HepG2 (cell line): ENCODE measurements at regions not wholly inside any gene's neighbourhood (a gene's known extent, or its start where the extent isn't known, plus 50 kb on each side); places are given as distances from the start of the nearest gene placed in this dataset.

ENCODE experiments used
- ATAC-seq: fragments of 200-7000 bp; cut with Tn5 transposase; 3 replicates; pipeline ENCODE4 v1.9.1; 2020; ENCODE audit warnings: mild to moderate bottlenecking, moderate library complexity
- BruUV-seq: library from RNA; stranded (reverse); fragments of 400-500 nt; replicated peaks from 2 replicates; lab custom pipeline; 2021; lab: Mats Ljungman, UMichigan
- CTCF ChIA-PET: fragments of 300-600 bp; formaldehyde crosslinking; extraction: SDS; loops from one replicate; lab custom pipeline; 2021; ENCODE audit warnings: low total read pairs, inconsistent platforms, low intra/inter-chr PET ratio; lab: Yijun Ruan, JAX
- POLR2A ChIA-PET: fragments of 350-600 bp; sonication (Branson Sonifier 250); formaldehyde crosslinking; loops from one replicate; lab custom pipeline; 2020; ENCODE audit warnings: antibody characterized with exemption, inconsistent platforms; lab: Yijun Ruan, JAX
- DNase-seq: peaks from one replicate; pipeline ENCODE4 v3.0.0-alpha.2; 2015; ENCODE audit warnings: low spot score
- FAIRE-seq: peaks from 3 replicates; lab custom pipeline; 2011; peaks lifted over from hg19 to GRCh38; lab: Jason Lieb, UNC
- H2AFZ ChIP-seq: one replicate; pipeline ENCODE4 v1.6.1; 2011; ENCODE audit warnings: low read length, inconsistent platforms
- H3K27ac ChIP-seq: fragments of 300-600 bp; 3 replicates; pipeline ENCODE4 v1.8.0; 2011; ENCODE audit warnings: mixed run types, mild to moderate bottlenecking, mixed read lengths, low read length, inconsistent platforms; ENCODE audit not compliant: insufficient read depth; ENCODE audit errors: extremely low read length
- H3K27me3 ChIP-seq, 2 experiments: fragments of 200-600 bp in 1 of 2; 2 replicates in 1 of 2; 3 replicates in 1 of 2; pipeline versions ENCODE4 v1.6.0 to v1.8.0; 2011; ENCODE audit warnings: low read length in 2 of 2, mild to moderate bottlenecking in 2 of 2, moderate library complexity in 2 of 2, inconsistent platforms in 1 of 2; ENCODE audit not compliant: insufficient read depth in 2 of 2, control insufficient read depth in 1 of 2
- H3K36me3 ChIP-seq, 2 experiments: fragments of 200-600 bp in 1 of 2; replicated peaks in 1 of 2; 2 replicates in 1 of 2; 3 replicates in 1 of 2; pipeline versions ENCODE4 v1.5.1 to v1.8.0; 2011; ENCODE audit warnings: low read length in 2 of 2, inconsistent platforms in 1 of 2; ENCODE audit not compliant: insufficient read depth in 2 of 2, control insufficient read depth in 1 of 2
- H3K4me1 ChIP-seq: 2 replicates; pipeline ENCODE4 v1.5.1; 2012; ENCODE audit warnings: low read length, inconsistent platforms; ENCODE audit not compliant: insufficient read depth
- H3K4me2 ChIP-seq: 2 replicates; pipeline ENCODE4 v1.6.0; 2011; ENCODE audit warnings: low read depth, low read length, inconsistent platforms
- H3K4me3 ChIP-seq, 3 experiments: fragments of 200-600 bp in 1 of 3; sonication (generic), shearing (Covaris generic) in 1 of 3; replicated peaks in 1 of 3; 2 replicates each; pipeline ENCODE4 v1.5.1; 2011 to 2016; ENCODE audit warnings: low read length in 3 of 3, inconsistent platforms in 2 of 3, low read depth in 2 of 3, mild to moderate bottlenecking in 2 of 3, control low read depth in 1 of 3, mixed read lengths in 1 of 3; ENCODE audit not compliant: insufficient read depth in 1 of 3
- H3K79me2 ChIP-seq: one replicate; pipeline ENCODE4 v1.6.1; 2011; ENCODE audit warnings: low read length, inconsistent platforms; ENCODE audit not compliant: insufficient read depth
- H3K9ac ChIP-seq: 2 replicates; pipeline ENCODE4 v1.6.0; 2011; ENCODE audit warnings: mild to moderate bottlenecking, low read depth, low read length, inconsistent platforms; ENCODE audit not compliant: insufficient read depth
- H3K9me3 ChIP-seq: 2 replicates; pipeline ENCODE4 v1.5.1; 2012; ENCODE audit warnings: mild to moderate bottlenecking, low read length
- H4K20me1 ChIP-seq: 2 replicates; pipeline ENCODE4 v1.6.0; 2011; ENCODE audit warnings: inconsistent platforms, mild to moderate bottlenecking, low read length, moderate library complexity; ENCODE audit not compliant: insufficient read depth
- AHR ChIP-seq: IDR thresholded peaks from 2 replicates; pipeline ENCODE4 v1.6.1; 2018; ENCODE audit warnings: missing genetic modification reagents, missing compliant biosample characterization
- CTCF ChIP-seq: sonication (generic); formaldehyde crosslinking; IDR thresholded peaks from 2 replicates; pipeline ENCODE4 v1.5.0; 2020; ENCODE audit warnings: mild to moderate bottlenecking, missing genetic modification reagents, moderate library complexity
- HMGA1 ChIP-seq: sonication (generic); formaldehyde crosslinking; conservative IDR thresholded peaks from 2 replicates; pipeline ENCODE4 v1.4.0; 2020; ENCODE audit warnings: missing genetic modification reagents
- HNF4A ChIP-seq: sonication (generic); formaldehyde crosslinking; IDR thresholded peaks from 2 replicates; pipeline ENCODE4 v1.4.0; 2020; ENCODE audit warnings: missing genetic modification reagents
- IRF2 ChIP-seq: IDR thresholded peaks from 2 replicates; pipeline ENCODE4 v1.6.1; 2018; ENCODE audit warnings: missing genetic modification reagents, missing compliant biosample characterization
- RARA ChIP-seq: IDR thresholded peaks from 2 replicates; pipeline ENCODE4 v1.6.1; 2016; ENCODE audit warnings: missing genetic modification reagents, missing compliant biosample characterization
- SP1 ChIP-seq, 2 experiments: fragments of 450-650 bp in 1 of 2; sonication (generic) in 1 of 2; formaldehyde crosslinking in 1 of 2; IDR thresholded peaks; 2 replicates each; pipeline versions ENCODE4 v1.4.0 to v1.6.1; 2016 to 2020; ENCODE audit warnings: missing genetic modification reagents in 1 of 2
- ZFP36 ChIP-seq: fragments of 150-350 bp; IDR thresholded peaks from 2 replicates; pipeline ENCODE4 v1.6.1; 2018; ENCODE audit warnings: borderline replicate concordance, low read length, low read depth; ENCODE audit not compliant: partially characterized antibody
- ZMYM4 ChIP-seq: sonication (generic); formaldehyde crosslinking; IDR thresholded peaks from 2 replicates; pipeline ENCODE4 v1.8.1; 2023; ENCODE audit warnings: mild to moderate bottlenecking, missing genetic modification reagents
- ZNF30 ChIP-seq: sonication (generic); formaldehyde crosslinking; IDR thresholded peaks from 2 replicates; pipeline ENCODE4 v1.5.0; 2020; ENCODE audit warnings: mild to moderate bottlenecking, missing genetic modification reagents
- ZNF350 ChIP-seq: sonication (generic); formaldehyde crosslinking; IDR thresholded peaks from 2 replicates; pipeline ENCODE4 v1.4.0; 2020; ENCODE audit warnings: mild to moderate bottlenecking, low read depth, missing genetic modification reagents, borderline replicate concordance
- ZNF362 ChIP-seq: sonication (generic); formaldehyde crosslinking; IDR thresholded peaks from 2 replicates; pipeline ENCODE4 v1.4.0; 2020; ENCODE audit warnings: missing genetic modification reagents, mild to moderate bottlenecking, borderline replicate concordance
- ZNF510 ChIP-seq: sonication (generic); formaldehyde crosslinking; IDR thresholded peaks from 2 replicates; pipeline ENCODE4 v1.4.0; 2020; ENCODE audit warnings: low read depth, mild to moderate bottlenecking, missing genetic modification reagents
- ZNF556 ChIP-seq: sonication (generic); formaldehyde crosslinking; IDR thresholded peaks from 2 replicates; pipeline ENCODE4 v1.4.0; 2020; ENCODE audit warnings: mild to moderate bottlenecking, missing genetic modification reagents, borderline replicate concordance
- ZNF781 ChIP-seq: sonication (generic); formaldehyde crosslinking; IDR thresholded peaks from 2 replicates; pipeline ENCODE4 v1.5.1; 2020; ENCODE audit warnings: borderline replicate concordance, mild to moderate bottlenecking, missing genetic modification reagents; ENCODE audit errors: not compliant biosample characterization
- ZZZ3 ChIP-seq: sonication (generic); formaldehyde crosslinking; IDR thresholded peaks from 2 replicates; pipeline ENCODE4 v1.4.0; 2020; ENCODE audit warnings: missing genetic modification reagents, mild to moderate bottlenecking, borderline replicate concordance
- WGBS: methylation state at CpG from one replicate; pipeline ENCODE4 v1.1.6; 2017; ENCODE audit warnings: low lambda C conversion rate; 5-methylcytosine and 5-hydroxymethylcytosine counted together
- in situ Hi-C: cut with HindIII; loops from 2 replicates; pipeline ENCODE4 v1.10.0; 2017; ENCODE audit warnings: low pct_unique_long_range_greater_than_20kb; ENCODE audit not compliant: extremely low pct_ligation_motif_present
- intact Hi-C: fragments of 100-400 bp; cut with micrococcal nuclease; formaldehyde crosslinking; loops from one replicate; pipeline ENCODE4 v1.10.0; 2022; ENCODE audit not compliant: unreplicated experiment
- TF ChIP-seq, protein P1 (sequence below): sonication (generic); formaldehyde crosslinking; IDR thresholded peaks from 2 replicates; pipeline ENCODE4 v1.4.0; 2020; ENCODE audit warnings: missing genetic modification reagents, borderline replicate concordance

GRCh38 chr7:25069900-25070443 lies 55.1 kb downstream of the CYCS start:
- Histone ChIP-seq H4K20me1 (no peaks in the 10 kb centered on the region), H3K79me2 (no peaks in the 10 kb centered on the region), H2AFZ (no peak overlapping the region), H3K9me3 (no peaks in the 10 kb centered on the region), H3K4me3 (peak overlapping the region; percentile 18 to 48 (median 36); a peak in 4 of 6 replicates), H3K4me1 (peaks cover 33% of the 10 kb centered on the region), H3K9ac (no peak overlapping the region), H3K36me3 (no peaks in the 10 kb centered on the region), H3K4me2 (peak overlapping the region; percentile 65), H3K27me3 (no peaks in the 10 kb centered on the region), H3K27ac (no peak overlapping the region)
- peak; percentile 84 for FAIRE-seq
- BruUV-seq: no TSS peak
- in situ Hi-C loops (loop anchor here (5.0 to 10.0 kb wide), 2 partner anchors 88 to 165 kb away; partner anchors contain the start of gene OSBPL3), intact Hi-C loops (loop anchor here (1.0 to 5.0 kb wide), 5 partner anchors 43 to 258 kb away; no protein-coding TSS in a partner anchor)
- CTCF ChIA-PET: interaction anchor here (0.8 to 2.9 kb wide), 7 partner anchors 39 to 258 kb away, joined by 3 to 27 read pairs (median 6); partner anchors contain the start of gene OSBPL3
- peak; percentile 68 for ATAC-seq
- peak; percentile 64 for DNase-seq
- 19% methylated on average over 11 of the region's 11 CpGs for WGBS
- POLR2A ChIA-PET: no interaction called here
- no peak for TF ChIP-seq ZFP36
- TF ChIP-seq AHR (CRISPR knock-in tag): no peak
- 0 out of 2 replicates have a peak, but pooled peaks have one; percentile 51 for TF ChIP-seq ZNF556 (CRISPR knock-in tag)
- peak; percentile 87 for TF ChIP-seq ZNF362 (CRISPR knock-in tag)
- TF ChIP-seq ZZZ3 (CRISPR knock-in tag): 0 out of 2 replicates have a peak, but pooled peaks have one; percentile 32
- 0 out of 2 replicates have a peak, but pooled peaks have one; percentile 37 for TF ChIP-seq ZNF510
- TF ChIP-seq RARA (CRISPR knock-in tag): 0 out of 2 replicates have a peak, but pooled peaks have one; percentile 10
- TF ChIP-seq CTCF (CRISPR knock-in tag): peak; percentile 79
- no peak for TF ChIP-seq HNF4A
- no peak for TF ChIP-seq HMGA1 (CRISPR knock-in tag)
- no peak for TF ChIP-seq SP1 (IDR thresholded peaks at IDR 0.05)
- no peak for TF ChIP-seq SP1 (CRISPR knock-in tag; IDR thresholded peaks at IDR 0.05)
- TF ChIP-seq ZNF30 (CRISPR knock-in tag): no peak
- TF ChIP-seq ZNF781 (CRISPR knock-in tag): no peak
- no peak for TF ChIP-seq IRF2 (CRISPR knock-in tag)
- TF ChIP-seq, protein P1, sequence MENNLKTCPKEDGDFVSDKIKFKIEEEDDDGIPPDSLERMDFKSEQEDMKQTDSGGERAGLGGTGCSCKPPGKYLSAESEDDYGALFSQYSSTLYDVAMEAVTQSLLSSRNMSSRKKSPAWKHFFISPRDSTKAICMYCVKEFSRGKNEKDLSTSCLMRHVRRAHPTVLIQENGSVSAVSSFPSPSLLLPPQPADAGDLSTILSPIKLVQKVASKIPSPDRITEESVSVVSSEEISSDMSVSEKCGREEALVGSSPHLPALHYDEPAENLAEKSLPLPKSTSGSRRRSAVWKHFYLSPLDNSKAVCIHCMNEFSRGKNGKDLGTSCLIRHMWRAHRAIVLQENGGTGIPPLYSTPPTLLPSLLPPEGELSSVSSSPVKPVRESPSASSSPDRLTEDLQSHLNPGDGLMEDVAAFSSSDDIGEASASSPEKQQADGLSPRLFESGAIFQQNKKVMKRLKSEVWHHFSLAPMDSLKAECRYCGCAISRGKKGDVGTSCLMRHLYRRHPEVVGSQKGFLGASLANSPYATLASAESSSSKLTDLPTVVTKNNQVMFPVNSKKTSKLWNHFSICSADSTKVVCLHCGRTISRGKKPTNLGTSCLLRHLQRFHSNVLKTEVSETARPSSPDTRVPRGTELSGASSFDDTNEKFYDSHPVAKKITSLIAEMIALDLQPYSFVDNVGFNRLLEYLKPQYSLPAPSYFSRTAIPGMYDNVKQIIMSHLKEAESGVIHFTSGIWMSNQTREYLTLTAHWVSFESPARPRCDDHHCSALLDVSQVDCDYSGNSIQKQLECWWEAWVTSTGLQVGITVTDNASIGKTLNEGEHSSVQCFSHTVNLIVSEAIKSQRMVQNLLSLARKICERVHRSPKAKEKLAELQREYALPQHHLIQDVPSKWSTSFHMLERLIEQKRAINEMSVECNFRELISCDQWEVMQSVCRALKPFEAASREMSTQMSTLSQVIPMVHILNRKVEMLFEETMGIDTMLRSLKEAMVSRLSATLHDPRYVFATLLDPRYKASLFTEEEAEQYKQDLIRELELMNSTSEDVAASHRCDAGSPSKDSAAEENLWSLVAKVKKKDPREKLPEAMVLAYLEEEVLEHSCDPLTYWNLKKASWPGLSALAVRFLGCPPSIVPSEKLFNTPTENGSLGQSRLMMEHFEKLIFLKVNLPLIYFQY (CRISPR knock-in tag): 0 out of 2 replicates have a peak, but pooled peaks have one; percentile 30
- peak; percentile 38; the same call in 1 of the 2 replicates for TF ChIP-seq ZMYM4 (CRISPR knock-in tag)
- TF ChIP-seq ZNF350 (CRISPR knock-in tag): no peak
